ENCODE measurements at regions not wholly inside any gene's neighbourhood (a gene's known extent, or its start where the extent isn't known, plus 50 kb on each side); places are given as distances from the start of the nearest gene placed in this dataset.
"Not testable (repeated sequence)": the region's sequence is repeated elsewhere in the genome, so short reads cannot be mapped to it uniquely, and the experiment has no call there.

- peaks cover 4% of the 10 kb centered on the region for H3K27me3 Mint-ChIP-seq (ENCODE audit: unreplicated experiment)
- H3K27ac Mint-ChIP-seq (ENCODE audit: unreplicated experiment) = peak overlapping the region; percentile 93
- H3K9me3 Mint-ChIP-seq (ENCODE audit: unreplicated experiment) = no peaks in the 10 kb centered on the region
- peaks cover 70% of the 10 kb centered on the region for H3K4me1 Mint-ChIP-seq (ENCODE audit: unreplicated experiment)
- peaks cover 9% of the 10 kb centered on the region for H3K36me3 Mint-ChIP-seq (ENCODE audit: low read depth, unreplicated experiment)
- no peak for TF ChIP-seq CTCF (IDR thresholded peaks at IDR 0.05; ENCODE audit: unreplicated experiment)
- peak overlapping the region; percentile 43 for H3K4me3 Mint-ChIP-seq (ENCODE audit: unreplicated experiment)
- no peak for DNase-seq (ENCODE audit: low spot score)
Measured at GRCh38 chr7:65798111-65799075, 74.5 kb upstream of the VKORC1L1 start.

GRCh38 chr7:65800191-65800590 lies 72.7 kb upstream of the VKORC1L1 start:
- H3K27ac Mint-ChIP-seq (ENCODE audit: unreplicated experiment) = peak overlapping the region; percentile 93
- H3K36me3 Mint-ChIP-seq (ENCODE audit: low read depth, unreplicated experiment); H3K9me3 Mint-ChIP-seq (ENCODE audit: unreplicated experiment); H3K27me3 Mint-ChIP-seq (ENCODE audit: unreplicated experiment): not testable (repeated sequence)
- DNase-seq (ENCODE audit: low spot score) = peak; percentile 12
- H3K4me1 Mint-ChIP-seq (ENCODE audit: unreplicated experiment) = peaks cover 56% of the 10 kb centered on the region
- peak overlapping the region; percentile 60 for H3K4me3 Mint-ChIP-seq (ENCODE audit: unreplicated experiment)

GRCh38 chr7:65800890-65801341 lies 72.0 kb upstream of the VKORC1L1 start:
- peak overlapping the region; percentile 93 for H3K27ac Mint-ChIP-seq (ENCODE audit: unreplicated experiment)
- H3K4me1 Mint-ChIP-seq (ENCODE audit: unreplicated experiment) = peaks cover 51% of the 10 kb centered on the region
- peak; percentile 35 for DNase-seq (ENCODE audit: low spot score)
- H3K4me3 Mint-ChIP-seq (ENCODE audit: unreplicated experiment) = peak overlapping the region; percentile 66
- H3K36me3 Mint-ChIP-seq (ENCODE audit: low read depth, unreplicated experiment) = peaks cover 9% of the 10 kb centered on the region
- H3K9me3 Mint-ChIP-seq (ENCODE audit: unreplicated experiment) = no peaks in the 10 kb centered on the region
- TF ChIP-seq CTCF (IDR thresholded peaks at IDR 0.05; ENCODE audit: unreplicated experiment) = no peak
- peaks cover 2% of the 10 kb centered on the region for H3K27me3 Mint-ChIP-seq (ENCODE audit: unreplicated experiment)

GRCh38 chr7:65804887-65805286 lies 68.0 kb upstream of the VKORC1L1 start:
- DNase-seq (ENCODE audit: low spot score) = no peak
- H3K27me3 Mint-ChIP-seq (ENCODE audit: unreplicated experiment) = peaks cover 2% of the 10 kb centered on the region
- no peaks in the 10 kb centered on the region for H3K9me3 Mint-ChIP-seq (ENCODE audit: unreplicated experiment)
- H3K27ac Mint-ChIP-seq (ENCODE audit: unreplicated experiment) = no peak overlapping the region
- H3K4me1 Mint-ChIP-seq (ENCODE audit: unreplicated experiment) = peaks cover 19% of the 10 kb centered on the region
- TF ChIP-seq CTCF (IDR thresholded peaks at IDR 0.05; ENCODE audit: unreplicated experiment) = no peak
- peaks cover 15% of the 10 kb centered on the region for H3K36me3 Mint-ChIP-seq (ENCODE audit: low read depth, unreplicated experiment)
- no peak overlapping the region for H3K4me3 Mint-ChIP-seq (ENCODE audit: unreplicated experiment)

- not testable (repeated sequence) for H3K9me3 Mint-ChIP-seq (ENCODE audit: unreplicated experiment); H3K27ac Mint-ChIP-seq (ENCODE audit: unreplicated experiment); H3K27me3 Mint-ChIP-seq (ENCODE audit: unreplicated experiment); H3K4me3 Mint-ChIP-seq (ENCODE audit: unreplicated experiment); H3K4me1 Mint-ChIP-seq (ENCODE audit: unreplicated experiment); DNase-seq (ENCODE audit: low spot score)
- H3K36me3 Mint-ChIP-seq (ENCODE audit: low read depth, unreplicated experiment) = peaks cover 15% of the 10 kb centered on the region
Measured at GRCh38 chr7:65807067-65807466, 65.8 kb upstream of the VKORC1L1 start.
